K562 (cell line): ENCODE measurements at regions not wholly inside any gene's neighbourhood (a gene's known extent, or its start where the extent isn't known, plus 50 kb on each side); places are given as distances from the start of the nearest gene placed in this dataset.
A peak's percentile ranks its signal among the peaks of the same experiment; 100 is the strongest.

Source experiments
- BCOR ChIP-seq: fragments of 450-650 bp; IDR thresholded peaks from 2 replicates; pipeline ENCODE4 v1.6.1; 2016
- CHAMP1 ChIP-seq: fragments of 450-650 bp; IDR thresholded peaks from 2 replicates; pipeline ENCODE4 v1.6.1; 2016; ENCODE audit warnings: mild to moderate bottlenecking
- FOXP4 ChIP-seq: sonication (generic); formaldehyde crosslinking; IDR thresholded peaks from 2 replicates; pipeline ENCODE4 v1.8.0; 2022; ENCODE audit warnings: mild to moderate bottlenecking, missing genetic modification reagents, borderline replicate concordance
- GATAD2A ChIP-seq: fragments of 450-650 bp; IDR thresholded peaks from 2 replicates; pipeline ENCODE4 v1.6.1; 2017
- PCBP1 ChIP-seq: fragments of 200-400 bp; formaldehyde crosslinking; IDR thresholded peaks from 2 replicates; pipeline ENCODE4 v1.6.1; 2018; ENCODE audit warnings: mild to moderate bottlenecking, low read depth, low read length; ENCODE audit not compliant: poor library complexity, severe bottlenecking
- RBM14 ChIP-seq: fragments of 200-400 bp; formaldehyde crosslinking; IDR thresholded peaks from 2 replicates; pipeline ENCODE4 v1.6.1; 2018; ENCODE audit warnings: low read depth, mild to moderate bottlenecking, low read length, moderate library complexity, borderline replicate concordance; ENCODE audit not compliant: insufficient read depth
- ZBTB40 ChIP-seq, 2 experiments: fragments of 450-650 bp in 1 of 2; sonication (generic) in 1 of 2; formaldehyde crosslinking in 1 of 2; IDR thresholded peaks; 2 replicates each; pipeline versions ENCODE4 v1.7.1 to v1.9.0; 2016 to 2022; ENCODE audit warnings: inconsistent platforms in 1 of 2, mild to moderate bottlenecking in 1 of 2, missing genetic modification reagents in 1 of 2
- ZNF282 ChIP-seq: sonication (generic); formaldehyde crosslinking; IDR thresholded peaks from 2 replicates; pipeline ENCODE4 v1.8.1; 2023; ENCODE audit warnings: missing genetic modification reagents
- ZNF764 ChIP-seq: fragments of 250-450 bp; sonication (Bioruptor Pico); IDR thresholded peaks from 2 replicates; pipeline ENCODE4 v1.4.0; 2020; ENCODE audit warnings: low read depth, mild to moderate bottlenecking, moderate library complexity

GRCh38 chr21:35229290-35229689 is 180.2 kb upstream of the RUNX1 start (continued):
- peak; percentile 95 for TF ChIP-seq ZBTB40 (IDR thresholded peaks at IDR 0.05)
- TF ChIP-seq ZBTB40 (CRISPR knock-in tag; IDR thresholded peaks at IDR 0.05), result peak; percentile 97
- no peak for TF ChIP-seq BCOR
- TF ChIP-seq PCBP1, result no peak
- no peak for TF ChIP-seq GATAD2A
- TF ChIP-seq ZNF764 (CRISPR knock-in tag), result no peak
- TF ChIP-seq ZNF282, result no peak
- no peak for TF ChIP-seq RBM14
- TF ChIP-seq CHAMP1, result no peak
- TF ChIP-seq FOXP4 (CRISPR knock-in tag), result no peak
